GM19043 (cell line): ENCODE measurements at regions not wholly inside any gene's neighbourhood (a gene's known extent, or its start where the extent isn't known, plus 50 kb on each side); places are given as distances from the start of the nearest gene placed in this dataset.
A peak's percentile ranks its signal among the peaks of the same experiment; 100 is the strongest.

Experiments
- ATAC-seq: cut with Tn5 transposase; IDR thresholded peaks from one replicate; pipeline ENCODE4 v1.9.1; 2021; ENCODE audit warnings: low read depth; ENCODE audit not compliant: unreplicated experiment

DNA sequence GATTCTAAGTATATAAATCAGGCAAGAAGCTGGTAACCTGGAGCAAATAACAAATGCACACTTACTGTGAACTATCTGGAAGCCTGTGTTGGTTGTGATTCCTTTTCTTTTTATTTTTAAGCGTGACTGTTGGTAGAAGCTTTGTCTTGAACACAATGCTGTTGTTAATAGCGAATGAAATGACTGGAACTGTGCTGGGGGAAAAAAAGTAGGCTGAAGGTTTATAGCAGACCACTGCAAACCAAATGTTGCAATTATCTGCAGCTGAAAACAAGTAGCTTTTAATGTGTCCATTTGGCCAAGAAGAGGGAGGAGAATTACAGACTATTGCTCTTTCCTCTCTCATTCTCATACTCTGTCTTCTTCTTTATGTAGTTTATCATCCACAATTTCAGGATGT, 184.5 kb upstream of the DNAJC19 start:
- no peak for ATAC-seq

DNA sequence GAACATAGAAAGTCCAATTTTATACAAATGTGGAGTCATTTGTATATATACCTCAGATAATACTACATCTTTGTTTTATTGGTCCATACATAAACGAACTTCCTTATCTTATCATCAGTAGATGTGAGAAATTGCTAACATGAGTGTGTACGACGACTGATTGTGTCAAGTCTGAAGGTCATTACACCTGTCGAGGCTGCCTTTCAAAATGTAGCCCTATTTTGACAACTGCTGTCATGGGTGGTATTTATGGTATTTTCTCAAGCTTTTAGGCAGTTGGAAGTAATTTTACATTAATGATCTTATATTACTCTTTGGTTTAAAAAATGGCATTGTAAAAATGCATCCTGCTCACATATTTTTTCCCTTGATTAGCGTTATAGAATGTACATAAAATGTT, 183.7 kb upstream of the DNAJC19 start:
- ATAC-seq, result no peak

DNA sequence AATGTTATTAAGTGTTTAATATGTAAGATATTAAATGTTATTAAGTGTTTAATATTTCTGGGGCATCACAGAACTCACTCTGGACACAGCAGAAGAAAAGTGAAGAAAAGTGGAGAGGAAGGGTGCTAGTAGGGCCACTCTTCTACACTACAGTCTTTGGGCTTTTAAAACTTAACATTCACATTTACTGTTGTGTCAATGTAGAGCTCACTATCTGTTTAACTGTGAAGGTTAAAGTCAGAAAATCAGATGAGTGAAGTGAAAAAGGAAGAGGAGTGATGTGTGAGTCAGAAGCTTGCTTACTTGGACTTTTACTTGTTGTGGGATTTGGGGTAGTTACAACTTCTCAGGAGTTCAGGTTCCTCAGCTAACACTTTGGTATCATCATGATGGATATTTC, 145.3 kb upstream of the DNAJC19 start:
- ATAC-seq, result no peak

DNA sequence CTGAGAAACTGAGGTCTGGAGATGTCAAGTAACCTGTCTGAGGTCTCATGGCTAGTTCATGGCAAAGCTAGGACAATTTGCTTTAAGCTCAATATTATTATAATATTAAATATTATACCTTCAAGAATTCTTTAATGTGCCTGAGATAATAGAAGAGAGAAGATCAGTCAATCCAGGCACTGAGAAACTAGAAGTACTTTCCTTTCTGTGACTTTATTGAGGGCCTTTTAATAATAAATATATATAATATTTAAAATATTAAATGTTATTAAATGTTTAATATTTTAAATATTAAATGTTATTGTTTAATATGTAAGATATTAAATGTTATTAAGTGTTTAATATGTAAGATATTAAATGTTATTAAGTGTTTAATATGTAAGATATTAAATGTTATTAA, 144.3 kb upstream of the DNAJC19 start:
- no peak for ATAC-seq

DNA sequence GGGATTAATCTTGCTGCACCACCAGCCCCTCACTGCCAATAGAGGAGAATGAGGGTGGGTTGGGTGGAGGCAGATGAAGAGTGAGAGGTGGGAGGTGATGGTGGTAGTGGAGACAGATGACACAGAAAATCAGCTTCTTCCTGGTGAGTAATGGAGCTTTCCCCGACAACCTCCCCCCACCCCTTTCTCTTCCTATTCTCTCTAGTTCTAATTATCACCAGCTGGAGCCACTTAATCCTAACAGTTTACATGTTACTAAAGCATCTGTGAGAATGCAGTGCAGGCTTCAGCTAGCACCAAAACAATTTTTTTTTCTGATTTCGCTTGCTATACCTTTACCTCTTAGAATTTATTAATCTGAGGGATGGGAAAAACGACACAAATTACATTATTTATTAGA, 116.1 kb upstream of the DNAJC19 start:
- no peak for ATAC-seq

DNA sequence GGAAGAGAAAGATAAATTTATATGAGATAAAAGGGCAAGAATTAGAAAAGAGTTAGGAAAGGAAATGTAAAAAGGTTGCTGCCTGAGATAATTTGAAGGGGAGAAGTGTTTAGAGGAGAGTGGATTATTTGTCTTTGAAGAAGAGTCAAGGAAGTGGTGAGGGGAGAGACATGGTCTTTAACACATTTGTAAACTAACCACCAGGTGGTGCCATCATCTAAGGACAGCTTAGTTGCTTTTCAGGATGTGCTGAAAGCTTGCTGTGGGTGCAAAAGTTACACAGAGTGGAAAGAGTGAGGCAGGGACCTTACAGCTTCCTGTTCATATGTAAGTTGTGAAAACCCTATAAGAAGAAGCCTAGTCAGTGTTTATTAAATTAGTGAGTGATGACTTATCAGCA, 114.1 kb upstream of the DNAJC19 start:
- ATAC-seq, result peak; percentile 43

DNA sequence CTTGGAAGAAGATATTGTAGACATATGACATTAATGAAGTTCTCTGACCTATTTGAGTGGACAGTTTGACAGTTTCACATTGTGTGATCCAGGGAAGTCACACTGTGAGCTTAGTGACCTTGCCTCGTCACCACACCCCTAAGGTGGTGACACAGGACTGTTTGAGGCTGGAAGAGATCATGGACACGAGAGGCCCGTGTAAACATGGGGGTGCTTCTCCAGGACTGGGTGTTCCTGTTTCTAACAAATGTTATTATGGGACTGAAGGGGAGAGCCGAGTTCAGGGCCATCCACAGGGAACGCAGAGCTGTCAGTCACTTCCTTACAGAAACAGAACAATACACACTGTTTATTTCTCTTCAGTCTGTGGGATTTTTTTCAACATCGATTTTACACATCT, 96.5 kb upstream of the DNAJC19 start:
- ATAC-seq, result no peak

DNA sequence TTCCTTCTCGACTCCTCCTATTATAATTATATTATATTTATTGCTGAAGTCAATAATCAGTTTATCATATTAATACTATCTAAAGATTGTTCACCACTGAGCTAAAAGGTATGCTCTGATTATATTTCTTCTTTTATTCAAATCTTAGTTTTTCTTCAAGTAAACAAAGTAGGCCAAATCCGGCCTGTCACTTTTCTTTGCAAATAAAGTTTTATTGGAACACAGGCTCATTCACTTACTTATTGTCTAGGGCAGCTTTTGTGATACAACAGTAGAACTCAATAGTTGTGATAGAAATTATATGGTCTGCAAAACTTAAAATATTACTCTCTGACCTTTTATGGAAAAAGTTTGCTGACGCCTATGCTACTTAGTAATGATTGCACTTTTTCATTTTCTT, 92.4 kb upstream of the DNAJC19 start:
- ATAC-seq, result no peak

DNA sequence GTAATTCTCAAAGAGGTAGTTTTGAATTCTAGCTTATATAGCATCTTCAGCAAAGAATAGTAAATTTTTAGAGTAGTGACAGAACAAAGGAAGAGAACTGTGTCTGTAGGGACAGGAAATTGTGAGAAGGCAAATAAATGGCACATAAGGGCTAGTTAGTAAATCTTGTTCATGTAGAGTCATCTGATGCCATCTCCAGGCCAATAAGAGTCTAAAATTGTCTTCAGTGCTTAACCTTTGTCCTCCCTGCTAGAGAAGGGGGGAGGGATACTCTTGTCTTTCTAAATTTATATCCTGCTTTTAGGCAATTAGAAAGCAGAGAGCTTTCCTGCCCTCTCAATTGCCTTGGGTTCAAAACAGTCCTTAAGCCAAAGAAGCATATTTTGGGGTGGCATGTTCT, 87.0 kb upstream of the DNAJC19 start:
- no peak for ATAC-seq

DNA sequence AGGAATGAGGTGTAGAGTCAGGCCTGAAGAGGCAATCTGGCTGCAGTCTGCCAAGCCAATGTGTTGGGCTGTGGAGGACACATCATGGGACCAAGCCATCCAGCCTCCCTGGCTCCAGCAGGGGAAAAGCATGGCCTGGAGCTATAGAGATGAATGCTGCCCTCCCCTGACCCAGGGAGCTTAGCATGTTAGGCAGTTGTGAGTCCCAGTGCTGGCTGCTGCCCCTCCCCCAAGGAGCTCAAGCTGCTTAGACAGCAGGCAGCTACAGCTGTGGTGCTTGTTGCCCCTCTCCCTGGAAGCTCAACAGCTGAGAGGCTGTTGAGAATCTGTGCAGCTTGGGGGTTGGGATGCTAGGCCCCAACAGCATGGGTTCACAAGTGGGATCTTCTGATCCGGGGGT, 85.6 kb upstream of the DNAJC19 start:
- ATAC-seq, result no peak

DNA sequence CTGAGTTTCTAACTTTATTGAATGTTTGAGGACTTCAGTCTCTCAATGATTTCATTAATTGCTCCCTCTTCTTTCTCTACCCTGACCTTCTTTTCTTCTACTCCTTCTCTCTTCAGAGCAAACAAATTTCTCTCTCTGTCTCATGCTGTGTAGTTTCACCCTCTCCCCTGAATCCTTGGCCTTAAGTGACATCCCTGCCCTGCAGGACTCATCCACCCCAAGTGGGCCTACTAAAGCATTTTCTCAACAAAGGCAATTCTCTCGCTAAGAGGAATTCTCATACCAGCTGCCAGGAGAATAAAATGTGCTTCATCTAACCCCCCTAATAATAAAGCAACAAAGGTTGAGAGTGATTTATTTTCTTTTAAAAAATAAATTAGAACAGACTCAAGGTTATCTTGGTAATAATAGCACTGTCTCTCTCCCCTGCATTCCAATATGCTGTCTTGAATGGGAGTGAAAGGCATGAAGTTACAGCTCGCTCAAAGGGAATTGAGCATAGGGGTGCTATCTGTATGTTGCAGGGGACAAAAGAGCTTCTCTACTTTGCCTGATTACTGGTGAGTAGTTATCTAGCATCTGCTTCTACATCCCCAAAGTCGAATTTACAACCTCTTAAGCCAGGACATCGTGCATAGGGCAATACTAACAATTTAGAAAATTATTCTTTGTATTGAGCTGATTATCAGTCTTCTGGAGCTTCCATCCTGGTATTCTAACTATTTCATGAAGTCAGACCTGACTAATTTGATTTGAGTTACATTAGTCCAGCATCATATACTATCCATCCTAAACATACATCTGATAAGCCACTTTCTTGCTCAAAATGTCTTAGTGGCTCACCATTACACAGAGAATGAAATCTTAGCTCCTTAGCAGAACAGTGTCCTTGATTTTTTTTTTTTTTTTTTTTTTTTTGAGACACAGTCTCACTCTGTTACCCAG, 76.9 kb upstream of the DNAJC19 start:
- ATAC-seq, result no peak

DNA sequence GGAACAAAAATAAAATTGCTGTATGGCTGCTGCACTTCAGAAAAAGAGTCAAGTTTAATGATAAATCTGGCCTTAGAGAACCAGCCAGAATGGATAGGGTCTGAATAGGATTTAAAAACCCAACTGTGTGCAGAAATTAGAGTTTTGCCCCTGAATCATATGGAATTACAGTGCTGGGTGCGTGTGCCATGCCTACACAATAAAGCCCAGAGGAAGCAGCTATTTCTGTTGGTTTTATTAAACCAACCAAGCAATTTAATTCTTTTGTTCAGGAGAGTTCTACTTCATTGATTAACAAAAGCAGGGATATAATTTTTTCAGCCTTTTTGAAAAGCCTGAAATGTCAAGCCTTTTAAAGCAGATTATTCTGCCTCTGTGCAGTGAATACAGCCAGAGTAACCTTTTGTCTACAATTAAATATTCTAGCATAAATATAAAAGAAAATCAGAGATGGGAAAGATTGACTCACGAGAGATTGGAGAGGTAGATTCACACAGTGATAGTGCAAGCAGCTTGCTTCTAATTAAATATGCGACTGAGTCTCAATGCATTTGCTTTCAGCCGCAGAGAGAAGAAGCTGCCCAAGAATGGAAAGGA, 66.7 kb upstream of the DNAJC19 start:
- no peak for ATAC-seq

DNA sequence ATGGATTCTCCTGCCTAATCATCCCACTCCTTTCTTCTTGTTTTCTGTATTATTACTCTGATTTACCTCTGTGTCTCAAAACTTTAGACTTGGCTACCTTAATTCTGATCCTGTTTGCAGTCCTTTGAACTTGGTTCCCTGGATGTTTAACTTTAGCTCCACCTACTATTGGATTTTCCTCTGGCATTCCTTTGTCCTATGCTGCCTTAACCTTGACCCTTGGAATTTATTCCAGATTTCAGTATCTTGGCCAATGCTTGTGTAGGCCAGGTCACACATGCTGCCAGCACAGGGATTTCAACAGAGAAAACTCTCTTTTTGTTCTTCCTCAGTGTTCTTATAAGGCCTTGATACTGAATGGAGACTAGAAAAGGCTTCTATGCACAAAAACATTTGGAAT, 65.0 kb upstream of the DNAJC19 start:
- ATAC-seq, result no peak

DNA sequence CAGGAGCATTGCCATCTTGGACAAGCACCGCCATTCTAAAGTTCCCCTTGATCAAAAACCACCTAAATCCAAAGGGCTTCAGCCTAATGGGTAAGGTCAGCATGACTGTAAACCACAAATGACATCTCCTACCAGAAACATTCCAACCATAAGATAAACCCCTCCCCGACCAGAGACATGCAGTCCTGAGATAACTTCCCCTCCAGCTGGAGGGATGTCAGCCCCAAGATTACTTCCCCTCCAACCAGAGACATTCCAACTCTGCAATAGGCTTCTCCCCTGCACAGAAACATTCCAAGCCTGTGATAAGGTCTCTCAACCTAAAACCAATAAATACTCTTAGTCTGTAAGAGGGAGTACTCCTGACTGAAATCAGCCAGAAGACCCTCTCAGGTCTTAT, 62.7 kb upstream of the DNAJC19 start:
- no peak for ATAC-seq

DNA sequence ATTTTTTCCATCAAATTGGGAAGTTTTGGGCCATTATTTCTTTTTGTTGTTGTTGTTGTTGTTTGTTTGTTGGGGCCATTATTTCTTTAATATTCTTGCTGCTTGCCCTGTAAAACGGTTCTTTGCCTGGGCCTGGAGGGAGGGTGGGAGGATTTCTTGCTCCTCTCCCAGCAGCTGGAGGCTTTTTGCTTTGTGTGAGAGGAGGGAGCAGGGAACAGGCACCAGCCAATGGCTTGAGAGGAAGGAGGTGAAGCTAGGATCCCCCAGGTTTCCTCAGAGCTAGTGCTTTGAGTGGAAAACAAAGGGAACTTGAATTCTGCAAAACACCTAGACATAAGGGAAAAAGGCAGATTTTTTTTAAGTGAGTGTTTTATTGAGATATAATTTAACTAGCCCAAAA, 61.2 kb upstream of the DNAJC19 start:
- ATAC-seq, result no peak

DNA sequence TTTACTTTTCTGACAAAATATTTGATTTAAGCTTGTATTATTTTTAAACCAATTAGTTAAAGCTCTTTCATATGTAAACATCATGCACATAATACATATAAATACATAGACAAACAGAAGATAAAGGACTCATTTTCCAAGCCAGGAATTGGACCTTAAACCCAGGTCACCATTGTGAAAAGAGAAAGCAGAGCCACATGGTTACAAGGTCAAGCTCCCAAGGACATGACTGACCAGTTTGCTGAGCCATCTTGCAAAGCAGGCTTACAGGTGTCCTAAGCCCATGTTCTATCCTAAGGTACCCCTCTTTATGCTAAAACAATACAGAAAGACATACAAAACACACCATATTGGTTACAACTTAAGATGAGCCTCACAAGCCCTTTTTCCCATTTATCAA, 50.5 kb upstream of the DNAJC19 start:
- ATAC-seq, result no peak
